Stimulated activated CD4-positive, alpha-beta T cell treated with anti-CD3 and anti-CD28 coated beads, TNF-alpha, amount 100 ng/mL, for 4 hours (primary cell): ENCODE measurements at regions not wholly inside any gene's neighbourhood (a gene's known extent, or its start where the extent isn't known, plus 50 kb on each side); places are given as distances from the start of the nearest gene placed in this dataset.

Experiments used
- DNase-seq, 3 experiments: peaks; one replicate each; pipeline ENCODE4 v3.0.0-alpha.2; 2020; ENCODE audit warnings: low read depth in 3 of 3

GRCh38 chr18:76685860-76686259 is 136.5 kb upstream of the ZNF236 start:
- DNase-seq = no peak

DNA sequence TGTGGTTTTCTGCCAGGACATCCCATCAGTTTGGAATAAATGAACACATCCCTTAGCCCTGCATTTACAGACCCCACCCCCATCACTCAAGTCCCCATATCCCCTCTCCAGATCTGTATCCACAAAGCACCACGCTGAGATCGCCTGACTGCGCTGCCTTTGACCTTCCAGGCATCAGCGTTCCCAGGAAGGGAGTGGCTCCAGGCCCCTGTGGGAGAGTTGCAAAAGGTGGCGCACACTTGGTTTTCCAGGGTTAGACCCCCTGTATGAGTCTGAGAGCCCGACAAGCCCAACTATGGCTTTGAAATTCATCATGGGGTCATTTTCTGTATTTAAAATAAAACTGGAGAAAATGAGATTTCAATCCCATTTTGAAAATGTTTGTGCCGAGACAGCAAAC is 137.0 kb upstream of the ZNF236 start:
- no peak for DNase-seq

DNA sequence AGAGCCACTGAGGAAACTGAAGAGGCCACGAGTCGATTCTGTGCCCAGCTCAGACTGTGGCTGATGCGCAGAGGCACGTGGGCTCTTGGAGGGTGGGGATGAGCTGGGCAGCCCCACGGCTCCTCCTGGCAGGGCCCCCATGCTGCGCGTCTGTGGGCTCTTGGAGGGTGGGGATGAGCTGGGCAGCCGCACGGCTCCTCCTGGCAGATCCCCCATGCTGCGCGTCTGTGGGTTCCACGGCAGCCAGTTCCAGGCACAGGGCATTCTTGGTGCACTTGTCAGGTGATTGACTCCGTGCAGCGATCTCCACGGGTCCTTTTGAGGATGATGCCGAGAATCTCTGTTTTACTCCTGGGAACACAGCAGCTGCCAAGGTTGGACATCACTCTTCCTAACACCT is 138.1 kb upstream of the ZNF236 start:
- no peak for DNase-seq

DNA sequence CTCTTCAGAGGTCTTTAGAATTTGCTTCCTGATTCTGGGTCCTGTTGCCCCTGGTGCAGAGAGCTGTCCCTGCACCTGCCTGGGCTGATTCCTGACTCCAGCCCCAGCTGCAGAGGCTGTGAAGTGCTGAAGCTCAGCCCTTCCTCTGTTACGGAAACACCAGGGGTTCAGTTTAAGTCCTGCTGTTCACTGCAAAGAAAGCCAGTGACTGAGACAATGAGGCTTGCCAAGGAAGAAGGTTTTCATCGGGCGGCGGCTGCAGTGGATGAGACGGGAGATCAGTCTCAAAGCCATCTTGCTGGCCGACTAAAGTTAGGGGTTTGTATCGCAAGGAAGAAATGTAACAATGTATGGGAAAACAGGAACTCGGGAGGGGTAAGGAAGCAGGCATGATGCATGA is 142.4 kb upstream of the ZNF236 start:
- DNase-seq = no peak

- no peak for DNase-seq
Observed at GRCh38 chr18:76679259-76679658, 143.1 kb upstream of the ZNF236 start.

GRCh38 chr18:76678248-76678647 is 144.1 kb upstream of the ZNF236 start:
- DNase-seq = no peak

DNA sequence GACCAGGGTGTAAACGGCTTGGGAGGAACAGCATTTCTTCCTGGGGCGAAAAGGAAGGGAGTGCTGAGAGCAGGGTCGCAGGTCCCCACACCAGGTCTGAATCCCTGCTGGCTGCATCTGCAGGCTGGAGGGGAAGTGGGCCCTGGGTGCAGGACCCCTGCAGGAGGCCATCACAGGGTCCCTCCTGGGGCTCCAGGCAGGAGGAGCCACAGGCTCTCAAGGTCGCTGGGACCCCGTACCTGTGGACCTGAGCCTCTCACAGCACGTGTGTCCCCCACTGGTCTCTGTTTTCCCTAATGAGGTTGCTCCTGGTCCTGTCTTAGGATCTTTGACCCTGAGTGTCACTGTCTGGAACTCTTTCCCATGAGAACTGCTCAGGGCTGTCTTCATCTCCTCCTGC is 147.8 kb upstream of the ZNF236 start:
- no peak for DNase-seq

- DNase-seq = no peak
Observed at GRCh38 chr18:76673281-76674185, 148.8 kb upstream of the ZNF236 start.

- no peak for DNase-seq
Observed at GRCh38 chr18:76672627-76673026, 149.7 kb upstream of the ZNF236 start.

DNA sequence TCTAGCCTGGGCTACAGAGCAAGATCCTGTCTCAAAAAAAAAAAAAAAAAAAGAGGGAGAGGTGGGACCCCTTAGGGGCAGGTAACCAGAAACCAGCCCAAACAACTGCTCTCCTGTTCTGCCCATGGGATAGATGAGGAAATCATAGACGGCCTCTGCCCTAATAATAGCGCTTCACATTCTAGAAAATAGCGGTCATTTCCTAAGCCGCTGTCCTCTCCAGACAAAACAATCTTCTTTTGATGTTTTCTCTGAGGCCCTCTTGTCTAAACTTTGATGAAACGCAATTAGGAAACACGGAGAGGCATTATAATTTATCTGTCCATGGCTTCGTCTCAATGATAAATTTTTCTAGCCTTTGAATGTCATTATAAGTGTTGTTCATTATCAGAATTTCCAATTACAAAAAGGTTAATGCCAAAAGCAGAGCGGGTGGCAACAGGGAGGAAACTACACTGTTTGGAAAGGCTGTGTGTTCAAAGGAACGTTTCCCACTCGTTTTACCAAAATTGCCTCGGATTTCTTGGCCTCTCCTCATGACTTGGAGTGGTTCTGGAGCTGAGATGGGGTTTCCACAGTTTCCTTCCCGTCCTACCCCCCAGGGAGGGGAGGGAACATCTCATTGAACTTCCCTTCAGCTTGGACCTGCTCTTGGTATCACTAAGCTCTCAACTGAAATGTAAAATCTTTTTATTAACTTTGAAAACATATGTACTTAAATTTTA is 151.6 kb upstream of the ZNF236 start:
- DNase-seq = no peak

- DNase-seq = no peak
Observed at GRCh38 chr18:76668546-76668945, 153.8 kb upstream of the ZNF236 start.

DNA sequence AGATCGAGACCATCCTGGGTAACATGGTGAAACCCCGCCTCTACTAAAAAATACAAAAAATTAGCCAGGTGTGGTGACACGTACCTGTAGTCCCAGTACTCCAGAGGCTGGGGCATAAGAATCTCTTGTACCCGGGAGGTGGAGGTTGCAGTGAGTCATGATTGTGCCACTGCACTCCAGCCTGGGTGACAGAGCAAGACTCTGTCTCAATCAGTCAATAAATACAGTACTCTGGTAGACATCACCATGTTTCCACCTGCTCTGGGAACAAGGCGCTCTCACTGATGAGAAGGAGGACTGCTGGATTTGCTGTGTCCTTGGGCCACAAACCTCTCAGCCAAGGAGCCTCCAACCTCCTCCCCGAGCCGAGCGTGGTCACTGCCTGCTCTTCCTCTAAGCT is 154.2 kb upstream of the ZNF236 start:
- DNase-seq = no peak

- no peak for DNase-seq
Observed at GRCh38 chr18:76667603-76668002, 154.8 kb upstream of the ZNF236 start.

DNA sequence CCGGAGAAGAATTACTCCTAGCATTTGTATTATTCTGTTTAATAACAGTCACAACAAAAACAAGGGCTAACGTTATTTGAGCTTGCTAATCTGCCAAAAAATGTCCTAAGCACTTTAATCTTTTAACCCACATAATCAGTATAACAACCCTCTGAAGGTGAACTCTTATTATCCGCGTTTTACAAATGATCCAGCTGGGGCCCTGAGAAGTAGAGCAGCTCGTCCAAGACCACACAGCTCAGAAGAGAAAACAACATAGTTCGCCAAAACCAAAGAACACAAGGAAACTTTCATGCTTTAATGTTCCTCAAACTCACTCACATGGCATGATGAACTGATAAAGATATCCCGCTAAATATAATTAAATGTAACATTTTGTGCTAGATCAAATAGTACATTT is 159.7 kb upstream of the ZNF236 start:
- no peak for DNase-seq

GRCh38 chr18:76660571-76661192 is 161.7 kb upstream of the ZNF236 start:
- DNase-seq = no peak

DNA sequence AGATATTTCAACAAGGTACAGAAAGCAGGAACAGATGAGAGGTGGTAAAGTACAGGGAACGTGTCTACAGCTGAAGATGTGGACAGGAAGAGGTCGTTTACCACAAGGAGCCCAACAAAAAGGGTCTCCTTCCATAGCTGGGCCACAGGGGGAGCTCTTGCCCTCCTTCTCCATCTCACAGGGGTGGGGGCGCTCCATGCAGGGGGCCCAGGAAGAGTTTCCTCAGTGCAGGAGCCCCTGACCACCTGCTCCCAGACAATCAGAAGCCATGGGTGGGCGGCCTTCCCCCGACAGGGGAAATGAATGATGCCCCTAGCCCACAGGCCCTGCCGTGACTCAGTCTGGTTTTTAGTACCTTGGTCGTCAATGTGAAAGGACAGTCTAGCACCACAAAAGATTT is 163.6 kb upstream of the ZNF516 start:
- DNase-seq = no peak

DNA sequence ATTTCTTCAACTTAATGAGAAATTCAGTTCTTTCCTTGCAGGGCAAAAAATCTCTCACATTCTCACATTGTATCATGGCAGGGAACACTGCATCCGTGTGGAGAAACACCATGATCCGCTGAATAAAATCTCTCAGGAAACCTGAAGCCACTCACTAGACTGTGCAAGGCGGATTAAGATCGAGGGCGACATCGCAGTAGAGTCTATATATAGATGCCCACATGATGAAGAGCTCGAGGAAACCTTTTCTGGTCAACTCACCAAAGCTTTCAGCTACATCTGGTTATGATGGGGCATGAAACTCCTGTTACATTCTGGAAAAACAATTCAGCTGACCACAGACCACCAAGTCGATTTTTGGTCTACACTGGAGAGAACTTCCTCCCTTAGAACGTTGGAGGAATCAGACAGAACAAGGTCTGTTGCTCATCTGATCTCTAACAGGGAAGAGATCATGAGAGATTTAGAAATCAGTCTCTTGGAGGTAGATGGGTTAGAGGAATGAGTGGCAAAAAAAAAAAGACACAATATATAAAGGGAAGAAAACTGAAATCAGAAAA is 162.9 kb upstream of the ZNF516 start:
- no peak for DNase-seq

GRCh38 chr18:76656925-76657827 is 162.1 kb upstream of the ZNF516 start:
- no peak for DNase-seq

- no peak for DNase-seq
Observed at GRCh38 chr18:76654577-76654976, 159.5 kb upstream of the ZNF516 start.

DNA sequence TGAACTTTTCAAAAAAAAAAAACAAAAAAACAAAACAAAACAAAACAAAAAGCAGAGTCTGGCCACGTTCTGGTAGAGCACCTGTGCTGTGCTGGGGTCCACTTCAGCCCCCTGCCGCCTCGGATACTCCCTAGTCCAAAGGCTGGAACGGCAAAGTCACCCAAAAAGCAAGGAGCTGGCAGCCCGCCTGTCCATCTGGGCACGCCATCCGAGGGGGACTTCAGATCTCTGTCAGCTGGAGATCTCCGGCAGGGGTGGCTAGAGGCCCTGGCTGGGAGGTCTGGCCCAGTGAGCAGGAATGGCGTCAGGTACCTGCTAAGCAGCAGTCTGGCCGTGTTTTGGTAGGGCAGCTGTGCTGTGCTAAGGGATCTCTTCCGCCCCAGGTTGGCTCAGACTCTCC is 152.3 kb upstream of the ZNF516 start:
- no peak for DNase-seq

GRCh38 chr18:76644580-76644979 is 149.5 kb upstream of the ZNF516 start:
- no peak for DNase-seq
